B cell (primary cell): ENCODE measurements at regions not wholly inside any gene's neighbourhood (a gene's known extent, or its start where the extent isn't known, plus 50 kb on each side); places are given as distances from the start of the nearest gene placed in this dataset.

Experiments
- ATAC-seq: fragments of 200-7000 bp; cut with Tn5 transposase; one replicate; pipeline ENCODE4 v1.10.0; 2021; ENCODE audit warnings: low read depth, mild to moderate bottlenecking, moderate number of reproducible peaks, moderate library complexity
- CTCF ChIA-PET: fragments of 350-600 bp; sonication (Branson Sonifier 250); formaldehyde crosslinking; loops from one replicate; lab custom pipeline; 2021; ENCODE audit warnings: antibody characterized with exemption, inconsistent platforms; lab: Charles Lee
- POLR2A ChIA-PET: fragments of 350-600 bp; sonication (Branson Sonifier 250); formaldehyde crosslinking; loops from one replicate; lab custom pipeline; 2021; ENCODE audit warnings: antibody characterized with exemption; lab: Charles Lee
- DNase-seq: peaks from one replicate; pipeline ENCODE4 v3.0.0; 2013
- H2AFZ ChIP-seq: 2 replicates; pipeline ENCODE4 v1.6.1; 2012; ENCODE audit warnings: mild to moderate bottlenecking, low read depth, low read length; ENCODE audit not compliant: insufficient read depth, poor library complexity, severe bottlenecking
- H3K27ac ChIP-seq, 2 donors: 1 replicate in 1 of 2; 2 replicates in 1 of 2; pipeline ENCODE4 v1.5.1; 2012 to 2013; ENCODE audit warnings: low read length in 2 of 2, mild to moderate bottlenecking in 2 of 2, moderate library complexity in 1 of 2
- H3K27me3 ChIP-seq, 4 experiments: fragments of 200-600 bp in 1 of 4; sonication (generic) in 1 of 4; replicated peaks in 1 of 4; 1 replicate in 2 of 4; 2 replicates in 2 of 4; pipeline versions ENCODE4 v1.6.1 to v1.7.0; 2013 to 2016; ENCODE audit warnings: low read length in 3 of 4, mild to moderate bottlenecking in 2 of 4, mixed read lengths in 1 of 4, moderate library complexity in 1 of 4; ENCODE audit not compliant: insufficient read depth in 4 of 4, control insufficient read depth in 3 of 4; ENCODE audit errors: control extremely low read depth in 1 of 4
- H3K36me3 ChIP-seq, 2 experiments: replicated peaks in 1 of 2; 1 replicate in 1 of 2; 2 replicates in 1 of 2; pipeline versions ENCODE4 v1.6.1 to v1.7.1; 2013; ENCODE audit warnings: low read length in 1 of 2; ENCODE audit not compliant: insufficient read depth in 2 of 2, control insufficient read depth in 1 of 2; ENCODE audit errors: control extremely low read depth in 1 of 2, extremely low read depth in 1 of 2
- H3K4me1 ChIP-seq, 2 donors: fragments of 200-600 bp in 1 of 2; sonication (generic) in 1 of 2; 1 replicate in 1 of 2; 2 replicates in 1 of 2; pipeline versions ENCODE4 v1.5.1 to v1.6.1; 2013 to 2017; ENCODE audit warnings: low read length in 2 of 2; ENCODE audit not compliant: control insufficient read depth in 2 of 2, insufficient read depth in 2 of 2
- H3K4me2 ChIP-seq: replicated peaks from 2 replicates; pipeline ENCODE3; 2012; ENCODE audit warnings: mild to moderate bottlenecking, low read depth, low read length; ENCODE audit not compliant: poor library complexity, severe bottlenecking
- H3K4me3 ChIP-seq, 5 experiments: fragments of 200-600 bp in 1 of 5; sonication (generic) in 1 of 5; 1 replicate in 3 of 5; 2 replicates in 2 of 5; pipeline versions ENCODE4 v1.5.1 to v1.7.0; 2011 to 2016; ENCODE audit warnings: low read length in 4 of 5, mild to moderate bottlenecking in 4 of 5, low read depth in 2 of 5, control low read depth in 1 of 5, moderate library complexity in 1 of 5; ENCODE audit not compliant: insufficient read depth in 1 of 5; ENCODE audit errors: control extremely low read depth in 1 of 5, extremely low read depth in 1 of 5
- H3K79me2 ChIP-seq: fragments of 200-600 bp; sonication (generic); one replicate; pipeline ENCODE4 v1.6.0; 2016; ENCODE audit warnings: low read length; ENCODE audit not compliant: control insufficient read depth, insufficient read depth
- H3K9ac ChIP-seq: fragments of 200-600 bp; sonication (generic); 2 replicates; pipeline ENCODE4 v1.6.1; 2017; ENCODE audit warnings: mild to moderate bottlenecking, low read length, moderate library complexity
- H3K9me3 ChIP-seq, 3 donors: one replicate each; pipeline versions ENCODE4 v1.6.1 to v1.7.1; 2013; ENCODE audit warnings: low read length in 2 of 3; ENCODE audit not compliant: control insufficient read depth in 2 of 3, insufficient read depth in 1 of 3; ENCODE audit errors: control extremely low read depth in 1 of 3
- H4K20me1 ChIP-seq: 2 replicates; pipeline ENCODE4 v1.6.0; 2012; ENCODE audit warnings: mild to moderate bottlenecking, low read length; ENCODE audit not compliant: insufficient read depth, control insufficient read depth, poor library complexity, severe bottlenecking
- H3K27ac Mint-ChIP-seq: one replicate; pipeline ENCODE4 v1.8.0; 2021; ENCODE audit warnings: mixed read lengths
- H3K27me3 Mint-ChIP-seq: one replicate; pipeline ENCODE4 v1.8.0; 2021; ENCODE audit warnings: mixed read lengths
- H3K4me1 Mint-ChIP-seq: one replicate; pipeline ENCODE4 v1.8.0; 2021; ENCODE audit warnings: mixed read lengths
- H3K4me3 Mint-ChIP-seq: one replicate; pipeline ENCODE4 v1.8.0; 2021; ENCODE audit warnings: mixed read lengths
- H3K9me3 Mint-ChIP-seq: one replicate; pipeline ENCODE4 v1.8.0; 2022; ENCODE audit warnings: mixed read lengths; ENCODE audit not compliant: insufficient read depth
- CTCF ChIP-seq: fragments of 200-600 bp; IDR thresholded peaks from one replicate; pipeline ENCODE4 v1.8.0; 2022; ENCODE audit warnings: antibody characterized with exemption, mild to moderate bottlenecking
- EZH2 ChIP-seq: IDR thresholded peaks from 2 replicates; pipeline ENCODE4 v1.6.1; 2012; ENCODE audit warnings: borderline replicate concordance, low read depth, mild to moderate bottlenecking, moderate library complexity, low read length; ENCODE audit not compliant: insufficient read depth, poor library complexity, severe bottlenecking
- WGBS: methylation state at CpG from one replicate; pipeline ENCODE4 v1.1.5; 2013; ENCODE audit warnings: missing lambda C conversion rate; ENCODE audit not compliant: insufficient coverage; 5-methylcytosine and 5-hydroxymethylcytosine counted together
- intact Hi-C: fragments of 100-400 bp; cut with micrococcal nuclease; formaldehyde crosslinking; loops from one replicate; pipeline ENCODE4 v1.10.0; 2022

- Histone ChIP-seq H3K9ac (no peak overlapping the region), H3K36me3 (no peaks in the 10 kb centered on the region), H3K9me3 (peaks cover 0 to 2% (median 0%) of the 10 kb centered on the region in 3 donors), H4K20me1 (no peaks in the 10 kb centered on the region), H3K79me2 (no peaks in the 10 kb centered on the region), H2AFZ (no peak overlapping the region), H3K4me1 (no peaks in the 10 kb centered on the region), H3K4me3 (no peak overlapping the region), H3K27ac (no peak overlapping the region), H3K27me3 (no peaks in the 10 kb centered on the region), H3K4me2 (no peak overlapping the region)
- Mint-ChIP-seq H3K4me1 (no peaks in the 10 kb centered on the region), H3K27ac (no peak overlapping the region), H3K9me3 (no peaks in the 10 kb centered on the region), H3K27me3 (peaks cover 8% of the 10 kb centered on the region), H3K4me3 (no peak overlapping the region)
- ATAC-seq (no peak), DNase-seq (no peak)
- POLR2A ChIA-PET = no interaction called here
- intact Hi-C loops = no loop called here
- CTCF ChIA-PET = no interaction called here
- WGBS = 100% methylated on average over 1 of the region's 1 CpG
- no peak for TF ChIP-seq CTCF
- TF ChIP-seq EZH2 = no peak
These were observed 177.5 kb downstream of the C5orf15 start for GRCh38 chr5:133790898-133791297.

GRCh38 chr5:133789428-133789827, 177.1 kb upstream of the FSTL4 start:
- POLR2A ChIA-PET = no interaction called here
- Histone ChIP-seq H3K9me3 (peaks cover 0 to 13% (median 0%) of the 10 kb centered on the region in 3 donors), H3K4me2 (no peak overlapping the region), H4K20me1 (no peaks in the 10 kb centered on the region), H3K36me3 (no peaks in the 10 kb centered on the region), H2AFZ (no peak overlapping the region), H3K9ac (no peak overlapping the region), H3K4me1 (no peaks in the 10 kb centered on the region), H3K4me3 (no peak overlapping the region), H3K79me2 (no peaks in the 10 kb centered on the region), H3K27ac (no peak overlapping the region), H3K27me3 (no peaks in the 10 kb centered on the region)
- ATAC-seq (no peak), DNase-seq (no peak)
- WGBS = 94% methylated on average over 3 of the region's 3 CpGs
- Mint-ChIP-seq H3K4me1 (no peaks in the 10 kb centered on the region), H3K4me3 (no peak overlapping the region), H3K9me3 (no peaks in the 10 kb centered on the region), H3K27me3 (peaks cover 8% of the 10 kb centered on the region), H3K27ac (no peak overlapping the region)
- CTCF ChIA-PET = no interaction called here
- no peak for TF ChIP-seq EZH2
- no peak for TF ChIP-seq CTCF
- intact Hi-C loops = no loop called here
